GM23338 (cell line): ENCODE measurements at regions not wholly inside any gene's neighbourhood (a gene's known extent, or its start where the extent isn't known, plus 50 kb on each side); places are given as distances from the start of the nearest gene placed in this dataset.

Experiments used
- CTCF ChIP-seq, 2 experiments: fragments of 200-600 bp in 1 of 2; sonication (generic) in 1 of 2; conservative IDR thresholded peaks; 2 replicates each; pipeline versions ENCODE4 v1.5.1 to v1.6.1; 2016 to 2017; ENCODE audit warnings: antibody characterized with exemption in 2 of 2, low read depth in 2 of 2, mild to moderate bottlenecking in 2 of 2, moderate library complexity in 1 of 2
- EZH2 ChIP-seq: fragments of 200-600 bp; sonication (generic); IDR thresholded peaks from one replicate; pipeline ENCODE4 v1.8.0; 2017; ENCODE audit warnings: antibody characterized with exemption, mild to moderate bottlenecking, low read depth; ENCODE audit not compliant: unreplicated experiment
- EZH2phosphoT487 ChIP-seq: fragments of 200-600 bp; sonication (generic); IDR thresholded peaks from one replicate; pipeline ENCODE4 v1.8.1; 2018; ENCODE audit warnings: antibody characterized with exemption; ENCODE audit not compliant: unreplicated experiment
- POLR2AphosphoS5 ChIP-seq: IDR thresholded peaks from 2 replicates; pipeline ENCODE4 v1.6.1; 2016; ENCODE audit warnings: antibody characterized with exemption, low read depth
- STAT1 ChIP-seq: IDR thresholded peaks from one replicate; pipeline ENCODE4 v1.6.1; 2016; ENCODE audit warnings: antibody characterized with exemption; ENCODE audit not compliant: unreplicated experiment
- TF ChIP-seq, protein P1 (sequence below): IDR thresholded peaks from one replicate; pipeline ENCODE4 v1.6.1; 2018; ENCODE audit warnings: antibody characterized with exemption; ENCODE audit not compliant: unreplicated experiment

DNA sequence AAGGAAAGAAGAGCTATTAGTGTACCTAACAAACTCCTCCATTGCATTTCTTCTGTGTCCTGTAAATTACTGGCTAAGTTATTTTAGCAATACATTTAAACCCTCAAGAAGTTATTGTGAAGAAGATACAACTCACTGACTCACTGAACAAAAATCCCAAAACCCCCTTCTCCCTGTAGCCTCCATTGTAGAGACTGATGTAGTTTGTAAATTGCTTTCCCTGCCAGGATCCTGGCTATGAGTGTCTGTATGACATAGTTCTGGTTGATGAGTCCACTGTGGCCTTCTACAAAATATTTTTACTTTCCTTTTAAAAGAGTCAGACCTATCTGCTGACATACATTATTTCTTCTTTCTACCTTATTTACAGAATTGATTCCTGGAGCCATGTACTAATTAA is 155.6 kb downstream of the SLC6A15 start:
- TF ChIP-seq, protein P1, sequence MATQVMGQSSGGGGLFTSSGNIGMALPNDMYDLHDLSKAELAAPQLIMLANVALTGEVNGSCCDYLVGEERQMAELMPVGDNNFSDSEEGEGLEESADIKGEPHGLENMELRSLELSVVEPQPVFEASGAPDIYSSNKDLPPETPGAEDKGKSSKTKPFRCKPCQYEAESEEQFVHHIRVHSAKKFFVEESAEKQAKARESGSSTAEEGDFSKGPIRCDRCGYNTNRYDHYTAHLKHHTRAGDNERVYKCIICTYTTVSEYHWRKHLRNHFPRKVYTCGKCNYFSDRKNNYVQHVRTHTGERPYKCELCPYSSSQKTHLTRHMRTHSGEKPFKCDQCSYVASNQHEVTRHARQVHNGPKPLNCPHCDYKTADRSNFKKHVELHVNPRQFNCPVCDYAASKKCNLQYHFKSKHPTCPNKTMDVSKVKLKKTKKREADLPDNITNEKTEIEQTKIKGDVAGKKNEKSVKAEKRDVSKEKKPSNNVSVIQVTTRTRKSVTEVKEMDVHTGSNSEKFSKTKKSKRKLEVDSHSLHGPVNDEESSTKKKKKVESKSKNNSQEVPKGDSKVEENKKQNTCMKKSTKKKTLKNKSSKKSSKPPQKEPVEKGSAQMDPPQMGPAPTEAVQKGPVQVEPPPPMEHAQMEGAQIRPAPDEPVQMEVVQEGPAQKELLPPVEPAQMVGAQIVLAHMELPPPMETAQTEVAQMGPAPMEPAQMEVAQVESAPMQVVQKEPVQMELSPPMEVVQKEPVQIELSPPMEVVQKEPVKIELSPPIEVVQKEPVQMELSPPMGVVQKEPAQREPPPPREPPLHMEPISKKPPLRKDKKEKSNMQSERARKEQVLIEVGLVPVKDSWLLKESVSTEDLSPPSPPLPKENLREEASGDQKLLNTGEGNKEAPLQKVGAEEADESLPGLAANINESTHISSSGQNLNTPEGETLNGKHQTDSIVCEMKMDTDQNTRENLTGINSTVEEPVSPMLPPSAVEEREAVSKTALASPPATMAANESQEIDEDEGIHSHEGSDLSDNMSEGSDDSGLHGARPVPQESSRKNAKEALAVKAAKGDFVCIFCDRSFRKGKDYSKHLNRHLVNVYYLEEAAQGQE, result no peak
- TF ChIP-seq CTCF (conservative IDR thresholded peaks at IDR 0.05; ENCODE audit: low read depth in 2 of 2), result no peak
- TF ChIP-seq EZH2, result no peak
- TF ChIP-seq POLR2AphosphoS5, result no peak
- TF ChIP-seq EZH2phosphoT487, result no peak
- no peak for TF ChIP-seq STAT1
